Stimulated activated naive B cell treated with anti-CD40 and anti-IgM and Interleukin-4, amounts not matched to agents 10 μg/mL and 1 μg/mL and 100 μg/mL, for 72 hours (primary cell): ENCODE measurements at regions not wholly inside any gene's neighbourhood (a gene's known extent, or its start where the extent isn't known, plus 50 kb on each side); places are given as distances from the start of the nearest gene placed in this dataset.

Experiments
- ATAC-seq, 2 donors: fragments of 150-1000 bp; cut with Tn5 transposase; replicated peaks; 2 replicates each; pipeline ENCODE4 v1.10.0; 2021; ENCODE audit warnings: moderate library complexity in 1 of 2
- DNase-seq: peaks from one replicate; pipeline ENCODE4 v3.0.0; 2021
- H3K27ac Mint-ChIP-seq: one replicate; pipeline ENCODE4 v1.8.0; 2022; ENCODE audit warnings: mild to moderate bottlenecking, mixed read lengths
- H3K27me3 Mint-ChIP-seq, 2 donors: one replicate each; pipeline ENCODE4 v1.8.0; 2022; ENCODE audit warnings: mixed read lengths in 2 of 2
- H3K36me3 Mint-ChIP-seq, 2 donors: one replicate each; pipeline ENCODE4 v1.8.0; 2022; ENCODE audit warnings: mixed read lengths in 2 of 2, mild to moderate bottlenecking in 1 of 2
- H3K4me1 Mint-ChIP-seq, 2 donors: one replicate each; pipeline ENCODE4 v1.8.0; 2022; ENCODE audit warnings: mixed read lengths in 2 of 2, mild to moderate bottlenecking in 1 of 2
- H3K4me3 Mint-ChIP-seq, 2 donors: one replicate each; pipeline ENCODE4 v1.8.0; 2022; ENCODE audit warnings: mild to moderate bottlenecking in 2 of 2, mixed read lengths in 2 of 2, moderate library complexity in 1 of 2
- H3K9me3 Mint-ChIP-seq, 2 donors: one replicate each; pipeline ENCODE4 v1.8.0; 2022; ENCODE audit warnings: mixed read lengths in 2 of 2, mild to moderate bottlenecking in 1 of 2

GRCh38 chr1:163876546-163876945 is 554.8 kb downstream of the NUF2 start:
- H3K27me3 Mint-ChIP-seq: no peaks in the 10 kb centered on the region
- peaks cover 0 to 4% of the 10 kb centered on the region in 2 donors for H3K9me3 Mint-ChIP-seq
- no peak overlapping the region for H3K4me3 Mint-ChIP-seq
- no peaks in the 10 kb centered on the region for H3K4me1 Mint-ChIP-seq
- no peaks in the 10 kb centered on the region for H3K36me3 Mint-ChIP-seq
- no peak overlapping the region for H3K27ac Mint-ChIP-seq
- no peak for DNase-seq
- no peak for ATAC-seq

GRCh38 chr1:163877016-163877415 is 555.3 kb downstream of the NUF2 start:
- Mint-ChIP-seq H3K27ac (no peak overlapping the region), H3K4me1 (no peaks in the 10 kb centered on the region), H3K9me3 (peaks cover 0 to 4% of the 10 kb centered on the region in 2 donors), H3K4me3 (no peak overlapping the region), H3K36me3 (no peaks in the 10 kb centered on the region), H3K27me3 (no peaks in the 10 kb centered on the region)
- ATAC-seq: no peak
- DNase-seq: no peak

- Mint-ChIP-seq H3K9me3 (peaks cover 0 to 6% of the 10 kb centered on the region in 2 donors), H3K27ac (no peak overlapping the region), H3K36me3 (no peaks in the 10 kb centered on the region), H3K4me3 (no peak overlapping the region), H3K4me1 (no peaks in the 10 kb centered on the region), H3K27me3 (no peaks in the 10 kb centered on the region)
- DNase-seq: no peak
- ATAC-seq: no peak
Measured at GRCh38 chr1:163885510-163885909, 563.8 kb downstream of the NUF2 start.

GRCh38 chr1:163896001-163896400 is 574.2 kb downstream of the NUF2 start:
- Mint-ChIP-seq H3K27ac (no peak overlapping the region), H3K4me1 (no peaks in the 10 kb centered on the region), H3K36me3 (no peaks in the 10 kb centered on the region), H3K4me3 (no peak overlapping the region), H3K9me3 (peaks cover 0 to 2% of the 10 kb centered on the region in 2 donors), H3K27me3 (no peaks in the 10 kb centered on the region)
- DNase-seq (no peak), ATAC-seq (no peak)

GRCh38 chr1:163897412-163898155 is 575.8 kb downstream of the NUF2 start:
- Mint-ChIP-seq H3K9me3 (peaks cover 0 to 3% of the 10 kb centered on the region in 2 donors), H3K27me3 (no peaks in the 10 kb centered on the region), H3K36me3 (no peaks in the 10 kb centered on the region), H3K4me1 (no peaks in the 10 kb centered on the region), H3K27ac (no peak overlapping the region), H3K4me3 (no peak overlapping the region)
- ATAC-seq (no peak), DNase-seq (no peak)

GRCh38 chr1:163906283-163906682 is 584.5 kb downstream of the NUF2 start:
- no peaks in the 10 kb centered on the region for H3K4me1 Mint-ChIP-seq
- DNase-seq: no peak
- no peaks in the 10 kb centered on the region for H3K36me3 Mint-ChIP-seq
- H3K9me3 Mint-ChIP-seq: peaks cover 8 to 15% of the 10 kb centered on the region in 2 donors
- H3K27ac Mint-ChIP-seq: no peak overlapping the region
- no peak for ATAC-seq
- H3K4me3 Mint-ChIP-seq: no peak overlapping the region
- no peaks in the 10 kb centered on the region for H3K27me3 Mint-ChIP-seq

- DNase-seq: no peak
- no peak for ATAC-seq
- Mint-ChIP-seq H3K27me3 (no peaks in the 10 kb centered on the region), H3K27ac (no peak overlapping the region), H3K36me3 (no peaks in the 10 kb centered on the region), H3K4me1 (peaks cover 0 to 2% of the 10 kb centered on the region in 2 donors), H3K4me3 (no peak overlapping the region), H3K9me3 (peaks cover 5 to 8% of the 10 kb centered on the region in 2 donors)
Measured at GRCh38 chr1:163912170-163912884, 590.6 kb downstream of the NUF2 start.

- Mint-ChIP-seq H3K27ac (no peak overlapping the region), H3K9me3 (no peaks in the 10 kb centered on the region), H3K36me3 (no peaks in the 10 kb centered on the region), H3K4me3 (no peak overlapping the region), H3K27me3 (no peaks in the 10 kb centered on the region), H3K4me1 (peaks cover 0 to 2% of the 10 kb centered on the region in 2 donors)
- no peak for ATAC-seq
- no peak for DNase-seq
Measured at GRCh38 chr1:163914785-163915413, 593.1 kb downstream of the NUF2 start.

- ATAC-seq (peak; percentile 73 to 88), DNase-seq (no peak)
- Mint-ChIP-seq H3K4me3 (no peak overlapping the region), H3K27me3 (no peaks in the 10 kb centered on the region), H3K36me3 (no peaks in the 10 kb centered on the region), H3K27ac (no peak overlapping the region), H3K4me1 (peaks cover 0 to 2% of the 10 kb centered on the region in 2 donors), H3K9me3 (peaks cover 2 to 6% of the 10 kb centered on the region in 2 donors)
Measured at GRCh38 chr1:163922743-163923201, 601.0 kb downstream of the NUF2 start.

GRCh38 chr1:163924041-163924440 is 602.3 kb downstream of the NUF2 start:
- Mint-ChIP-seq H3K9me3 (peaks cover 2 to 6% of the 10 kb centered on the region in 2 donors), H3K27me3 (no peaks in the 10 kb centered on the region), H3K27ac (no peak overlapping the region), H3K4me1 (peaks cover 0 to 2% of the 10 kb centered on the region in 2 donors), H3K4me3 (no peak overlapping the region), H3K36me3 (no peaks in the 10 kb centered on the region)
- ATAC-seq: no peak
- no peak for DNase-seq

GRCh38 chr1:163927493-163927892 is 605.7 kb downstream of the NUF2 start:
- no peak overlapping the region for H3K27ac Mint-ChIP-seq
- H3K4me1 Mint-ChIP-seq: peaks cover 0 to 2% of the 10 kb centered on the region in 2 donors
- DNase-seq (no peak), ATAC-seq (no peak)
- H3K4me3 Mint-ChIP-seq: no peak overlapping the region
- no peaks in the 10 kb centered on the region for H3K27me3 Mint-ChIP-seq
- no peaks in the 10 kb centered on the region for H3K36me3 Mint-ChIP-seq
- H3K9me3 Mint-ChIP-seq: peaks cover 4 to 10% of the 10 kb centered on the region in 2 donors

- ATAC-seq: no peak
- H3K4me3 Mint-ChIP-seq: no peak overlapping the region
- H3K9me3 Mint-ChIP-seq: peaks cover 4 to 10% of the 10 kb centered on the region in 2 donors
- no peaks in the 10 kb centered on the region for H3K27me3 Mint-ChIP-seq
- DNase-seq: no peak
- no peaks in the 10 kb centered on the region for H3K4me1 Mint-ChIP-seq
- no peak overlapping the region for H3K27ac Mint-ChIP-seq
- H3K36me3 Mint-ChIP-seq: no peaks in the 10 kb centered on the region
Measured at GRCh38 chr1:163928069-163928468, 606.3 kb downstream of the NUF2 start.

- ATAC-seq: no peak
- no peaks in the 10 kb centered on the region for H3K4me1 Mint-ChIP-seq
- H3K27me3 Mint-ChIP-seq: no peaks in the 10 kb centered on the region
- peaks cover 4 to 10% of the 10 kb centered on the region in 2 donors for H3K9me3 Mint-ChIP-seq
- no peak overlapping the region for H3K27ac Mint-ChIP-seq
- H3K36me3 Mint-ChIP-seq: no peaks in the 10 kb centered on the region
- DNase-seq: no peak
- no peak overlapping the region for H3K4me3 Mint-ChIP-seq
Measured at GRCh38 chr1:163928651-163929050, 606.9 kb downstream of the NUF2 start.

GRCh38 chr1:163932901-163933300 is 611.1 kb downstream of the NUF2 start:
- peaks cover 2 to 4% of the 10 kb centered on the region in 2 donors for H3K9me3 Mint-ChIP-seq
- ATAC-seq (no peak), DNase-seq (no peak)
- H3K27ac Mint-ChIP-seq: no peak overlapping the region
- H3K36me3 Mint-ChIP-seq: no peaks in the 10 kb centered on the region
- no peaks in the 10 kb centered on the region for H3K27me3 Mint-ChIP-seq
- H3K4me3 Mint-ChIP-seq: no peak overlapping the region
- H3K4me1 Mint-ChIP-seq: no peaks in the 10 kb centered on the region
